SK-N-MC (cell line): ENCODE measurements at regions not wholly inside any gene's neighbourhood (a gene's known extent, or its start where the extent isn't known, plus 50 kb on each side); places are given as distances from the start of the nearest gene placed in this dataset.

Experiments
- EZH2 ChIP-seq: fragments of 200-600 bp; sonication (generic); IDR thresholded peaks from one replicate; pipeline ENCODE4 v1.6.1; 2017; ENCODE audit warnings: antibody characterized with exemption
- FOXP2 ChIP-seq: optimal IDR thresholded peaks from 2 replicates; pipeline ENCODE3; 2011; ENCODE audit warnings: mild to moderate bottlenecking, moderate library complexity; ENCODE audit not compliant: insufficient read depth; ENCODE audit errors: extremely low read length, control extremely low read depth
- POLR2AphosphoS5 ChIP-seq: IDR thresholded peaks from 2 replicates; pipeline ENCODE4 v1.6.1; 2012; ENCODE audit warnings: mild to moderate bottlenecking, low read depth, low read length, borderline replicate concordance

DNA sequence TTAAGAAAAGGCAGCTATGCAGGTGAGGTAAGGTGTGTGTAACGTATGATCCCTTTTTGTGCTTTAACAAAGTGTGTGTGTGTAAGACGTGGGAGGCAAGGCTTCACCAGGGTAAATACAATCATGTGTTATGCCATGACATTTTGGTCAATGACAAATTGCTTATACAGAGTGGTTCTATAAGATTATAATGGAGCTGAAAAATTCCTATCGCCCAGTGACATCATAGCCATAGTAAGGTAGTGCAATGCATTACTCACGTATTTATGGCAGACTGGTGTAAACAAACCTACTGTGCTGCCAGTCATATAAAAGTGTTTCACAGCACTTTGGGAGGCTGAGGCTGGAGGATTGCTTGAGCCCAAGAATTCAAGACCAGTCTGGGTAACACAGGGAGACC is 60.2 kb upstream of the LCTL start:
- no peak for TF ChIP-seq POLR2AphosphoS5
- TF ChIP-seq EZH2: no peak
- TF ChIP-seq FOXP2: no peak
